Keratinocyte (primary cell): ENCODE measurements at regions not wholly inside any gene's neighbourhood (a gene's known extent, or its start where the extent isn't known, plus 50 kb on each side); places are given as distances from the start of the nearest gene placed in this dataset.

Experiments
- EZH2 ChIP-seq: IDR thresholded peaks from one replicate; pipeline ENCODE4 v1.6.1; 2012; ENCODE audit warnings: inconsistent platforms, mild to moderate bottlenecking, low read length, moderate library complexity
- TF ChIP-seq, protein P1 (sequence below), 3 experiments: IDR thresholded peaks in 1 of 3; conservative IDR thresholded peaks in 1 of 3; optimal IDR thresholded peaks in 1 of 3; 2 replicates in 2 of 3; 3 replicates in 1 of 3; pipeline versions ENCODE3 to v1.5.1; 2011; ENCODE audit warnings: low read length in 3 of 3, mild to moderate bottlenecking in 3 of 3, moderate library complexity in 2 of 3, control low read depth in 1 of 3, inconsistent platforms in 1 of 3; ENCODE audit not compliant: insufficient read depth in 2 of 3; ENCODE audit errors: extremely low read depth in 1 of 3

GRCh38 chr1:37130221-37130948 is 96.1 kb upstream of the GRIK3 start:
- TF ChIP-seq, protein P1, sequence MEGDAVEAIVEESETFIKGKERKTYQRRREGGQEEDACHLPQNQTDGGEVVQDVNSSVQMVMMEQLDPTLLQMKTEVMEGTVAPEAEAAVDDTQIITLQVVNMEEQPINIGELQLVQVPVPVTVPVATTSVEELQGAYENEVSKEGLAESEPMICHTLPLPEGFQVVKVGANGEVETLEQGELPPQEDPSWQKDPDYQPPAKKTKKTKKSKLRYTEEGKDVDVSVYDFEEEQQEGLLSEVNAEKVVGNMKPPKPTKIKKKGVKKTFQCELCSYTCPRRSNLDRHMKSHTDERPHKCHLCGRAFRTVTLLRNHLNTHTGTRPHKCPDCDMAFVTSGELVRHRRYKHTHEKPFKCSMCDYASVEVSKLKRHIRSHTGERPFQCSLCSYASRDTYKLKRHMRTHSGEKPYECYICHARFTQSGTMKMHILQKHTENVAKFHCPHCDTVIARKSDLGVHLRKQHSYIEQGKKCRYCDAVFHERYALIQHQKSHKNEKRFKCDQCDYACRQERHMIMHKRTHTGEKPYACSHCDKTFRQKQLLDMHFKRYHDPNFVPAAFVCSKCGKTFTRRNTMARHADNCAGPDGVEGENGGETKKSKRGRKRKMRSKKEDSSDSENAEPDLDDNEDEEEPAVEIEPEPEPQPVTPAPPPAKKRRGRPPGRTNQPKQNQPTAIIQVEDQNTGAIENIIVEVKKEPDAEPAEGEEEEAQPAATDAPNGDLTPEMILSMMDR (optimal IDR thresholded peaks at IDR 0.05 in 1 of 3, IDR thresholded peaks at IDR 0.05 in 1 of 3, conservative IDR thresholded peaks at IDR 0.05 in 1 of 3; ENCODE audit: extremely low read depth in 1 of 3, insufficient read depth in 2 of 3, low read length in 3 of 3), result no peak
- no peak for TF ChIP-seq EZH2
